B cell (primary cell): ENCODE measurements at regions not wholly inside any gene's neighbourhood (a gene's known extent, or its start where the extent isn't known, plus 50 kb on each side); places are given as distances from the start of the nearest gene placed in this dataset.

Experiments
- CTCF ChIP-seq: fragments of 200-600 bp; IDR thresholded peaks from one replicate; pipeline ENCODE4 v1.8.0; 2022; ENCODE audit warnings: antibody characterized with exemption, mild to moderate bottlenecking
- EZH2 ChIP-seq: IDR thresholded peaks from 2 replicates; pipeline ENCODE4 v1.6.1; 2012; ENCODE audit warnings: borderline replicate concordance, low read depth, mild to moderate bottlenecking, moderate library complexity, low read length; ENCODE audit not compliant: insufficient read depth, poor library complexity, severe bottlenecking

DNA sequence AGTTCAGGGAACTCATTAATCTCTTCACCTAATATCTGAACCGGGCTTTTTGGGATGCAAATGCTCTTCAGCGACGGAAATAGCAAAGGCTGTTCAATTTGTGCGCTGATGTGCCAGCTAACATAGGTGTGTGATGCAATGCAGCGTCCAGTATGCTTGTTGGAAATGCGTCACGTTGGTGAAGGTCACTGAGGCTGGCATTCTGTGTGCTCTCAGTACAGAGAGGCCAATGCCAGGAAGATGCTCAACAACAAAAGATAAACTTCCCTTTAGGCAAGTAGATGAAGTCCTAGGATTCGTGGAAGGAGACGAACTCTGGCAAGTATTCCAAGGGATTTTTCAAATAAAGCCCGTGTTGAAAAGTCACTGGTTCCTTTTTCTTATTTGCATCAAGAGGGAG lies 649.5 kb upstream of the MKI67 start:
- no peak for TF ChIP-seq CTCF
- no peak for TF ChIP-seq EZH2
